ENCODE measurements at regions not wholly inside any gene's neighbourhood (a gene's known extent, or its start where the extent isn't known, plus 50 kb on each side); places are given as distances from the start of the nearest gene placed in this dataset.

DNA sequence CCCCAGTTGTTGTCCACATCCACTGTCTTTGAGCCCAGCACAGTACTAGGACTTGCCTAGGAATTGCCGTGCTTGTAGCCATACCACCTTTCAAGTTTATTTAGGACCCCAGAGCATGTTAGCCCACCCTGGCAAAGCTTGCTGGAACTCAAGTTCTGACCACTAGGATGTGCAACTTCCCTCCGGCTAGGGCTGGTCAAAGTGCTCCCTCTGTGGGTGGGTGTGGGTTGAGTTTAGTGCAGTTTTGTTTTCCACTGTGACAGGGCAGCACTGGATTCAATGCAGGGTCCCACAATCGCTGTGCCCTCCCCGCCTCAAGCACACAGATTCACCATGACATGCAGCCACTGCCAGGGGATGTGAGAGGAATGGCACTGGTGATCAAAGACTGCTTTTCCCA, 96.0 kb downstream of the RASGEF1B start:
- H3K36me3 Mint-ChIP-seq = no peaks in the 10 kb centered on the region
- no peaks in the 10 kb centered on the region for H3K9me3 Mint-ChIP-seq
- no peak overlapping the region for H3K4me3 Mint-ChIP-seq
- TF ChIP-seq CTCF (conservative IDR thresholded peaks at IDR 0.05) = no peak
- peaks cover 28% of the 10 kb centered on the region for H3K4me1 Mint-ChIP-seq (ENCODE audit: unreplicated experiment)
- no peaks in the 10 kb centered on the region for H3K27me3 Mint-ChIP-seq
- no peak overlapping the region for H3K27ac Mint-ChIP-seq
- DNase-seq (ENCODE audit: extremely low spot score, unreplicated experiment) = no peak

GRCh38 chr4:81369886-81370285, 101.8 kb downstream of the RASGEF1B start:
- H3K27ac Mint-ChIP-seq = no peak overlapping the region
- no peaks in the 10 kb centered on the region for H3K27me3 Mint-ChIP-seq
- H3K36me3 Mint-ChIP-seq = no peaks in the 10 kb centered on the region
- no peaks in the 10 kb centered on the region for H3K4me1 Mint-ChIP-seq (ENCODE audit: unreplicated experiment)
- no peak for TF ChIP-seq CTCF (conservative IDR thresholded peaks at IDR 0.05)
- no peak overlapping the region for H3K4me3 Mint-ChIP-seq
- no peak for DNase-seq (ENCODE audit: extremely low spot score, unreplicated experiment)
- no peaks in the 10 kb centered on the region for H3K9me3 Mint-ChIP-seq

GRCh38 chr4:81366779-81367178, 104.9 kb downstream of the RASGEF1B start:
- no peak for DNase-seq (ENCODE audit: extremely low spot score, unreplicated experiment)
- Mint-ChIP-seq H3K4me1 (ENCODE audit: unreplicated experiment) (peaks cover 5% of the 10 kb centered on the region), H3K27me3 (no peaks in the 10 kb centered on the region), H3K36me3 (no peaks in the 10 kb centered on the region), H3K27ac (no peak overlapping the region), H3K9me3 (no peaks in the 10 kb centered on the region), H3K4me3 (no peak overlapping the region)
- TF ChIP-seq CTCF (conservative IDR thresholded peaks at IDR 0.05) = no peak

GRCh38 chr4:81360737-81361136, 111.0 kb downstream of the RASGEF1B start:
- H3K4me3 Mint-ChIP-seq = no peak overlapping the region
- H3K4me1 Mint-ChIP-seq (ENCODE audit: unreplicated experiment) = peaks cover 9% of the 10 kb centered on the region
- H3K27me3 Mint-ChIP-seq = peaks cover 3% of the 10 kb centered on the region
- H3K36me3 Mint-ChIP-seq = no peaks in the 10 kb centered on the region
- DNase-seq (ENCODE audit: extremely low spot score, unreplicated experiment) = no peak
- no peak overlapping the region for H3K27ac Mint-ChIP-seq
- no peak for TF ChIP-seq CTCF (conservative IDR thresholded peaks at IDR 0.05)
- H3K9me3 Mint-ChIP-seq = no peaks in the 10 kb centered on the region

DNA sequence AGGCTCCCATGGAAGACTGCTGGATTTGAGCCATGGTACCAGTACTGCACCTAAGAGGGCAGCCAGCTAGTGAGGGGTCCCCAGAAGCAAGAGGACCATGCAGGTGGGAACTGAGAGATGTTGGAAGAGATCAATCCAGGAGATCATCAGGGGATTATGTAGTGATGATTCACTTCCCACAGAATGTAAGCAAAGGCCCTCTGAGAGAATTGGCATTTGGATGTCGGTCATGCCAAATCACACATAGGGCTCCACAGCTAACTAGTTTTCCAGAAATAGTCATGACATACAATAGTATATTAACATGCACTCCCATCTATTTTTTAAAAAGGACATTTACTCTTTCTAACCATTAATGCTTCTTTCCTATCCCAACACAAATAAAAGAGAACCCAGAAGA, 112.5 kb downstream of the RASGEF1B start:
- no peak overlapping the region for H3K4me3 Mint-ChIP-seq
- H3K9me3 Mint-ChIP-seq = no peaks in the 10 kb centered on the region
- H3K36me3 Mint-ChIP-seq = no peaks in the 10 kb centered on the region
- H3K4me1 Mint-ChIP-seq (ENCODE audit: unreplicated experiment) = peaks cover 9% of the 10 kb centered on the region
- TF ChIP-seq CTCF (conservative IDR thresholded peaks at IDR 0.05) = no peak
- H3K27me3 Mint-ChIP-seq = peaks cover 3% of the 10 kb centered on the region
- no peak overlapping the region for H3K27ac Mint-ChIP-seq
- no peak for DNase-seq (ENCODE audit: extremely low spot score, unreplicated experiment)

DNA sequence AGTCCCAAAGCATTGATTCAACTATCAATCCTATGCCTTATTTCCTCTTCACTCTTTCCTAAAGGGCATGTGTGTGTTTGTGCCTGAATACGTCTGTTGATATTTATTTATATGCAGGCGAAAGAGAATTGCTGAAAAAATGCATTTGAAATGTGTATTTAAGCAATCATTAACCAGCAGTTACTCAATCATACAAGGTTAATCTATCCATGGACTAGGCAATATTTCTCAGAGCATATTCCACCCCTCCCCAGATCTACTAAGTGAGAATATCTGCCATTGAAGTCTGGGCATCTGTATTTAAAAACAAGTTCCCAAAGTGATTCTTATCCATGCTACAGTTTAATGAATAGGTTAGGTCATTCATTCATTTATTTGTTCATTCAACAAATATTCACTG, 113.6 kb downstream of the RASGEF1B start:
- no peak for DNase-seq (ENCODE audit: extremely low spot score, unreplicated experiment)
- H3K27ac Mint-ChIP-seq = no peak overlapping the region
- H3K9me3 Mint-ChIP-seq = no peaks in the 10 kb centered on the region
- peaks cover 9% of the 10 kb centered on the region for H3K4me1 Mint-ChIP-seq (ENCODE audit: unreplicated experiment)
- peaks cover 9% of the 10 kb centered on the region for H3K27me3 Mint-ChIP-seq
- H3K36me3 Mint-ChIP-seq = no peaks in the 10 kb centered on the region
- no peak for TF ChIP-seq CTCF (conservative IDR thresholded peaks at IDR 0.05)
- H3K4me3 Mint-ChIP-seq = no peak overlapping the region

Measured in type B pancreatic cell (in vitro differentiated cells).